ENCODE measurements at regions not wholly inside any gene's neighbourhood (a gene's known extent, or its start where the extent isn't known, plus 50 kb on each side); places are given as distances from the start of the nearest gene placed in this dataset. TPM values are rescaled to one million over a fixed set of nuclear protein-coding genes. Genes with fewer than 3 reads are reported as not detected.
"Not testable (repeated sequence)": the region's sequence is repeated elsewhere in the genome, so short reads cannot be mapped to it uniquely, and the experiment has no call there.

DNA sequence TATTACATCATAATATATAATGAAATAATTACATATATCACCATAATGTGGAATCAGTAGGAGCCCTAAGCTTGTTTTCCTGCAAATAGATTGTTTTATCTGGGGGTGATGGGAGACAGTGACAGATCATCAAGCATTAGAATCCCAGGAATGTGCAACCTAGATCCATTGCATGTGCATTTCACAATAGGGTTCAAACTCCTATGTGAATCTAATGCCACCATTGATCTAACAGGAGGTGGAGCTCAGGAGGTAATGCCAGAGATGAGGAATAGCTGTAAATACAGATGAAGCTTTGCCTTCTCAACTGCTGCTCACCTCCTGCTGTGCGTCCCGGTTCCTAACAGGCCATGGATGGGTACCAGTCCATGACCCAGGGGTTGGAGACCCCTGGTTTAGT, 63.8 kb upstream of the CHORDC1 start:
- H3K27me3 Mint-ChIP-seq (ENCODE audit: unreplicated experiment) = no peaks in the 10 kb centered on the region
- H3K4me1 Mint-ChIP-seq (ENCODE audit: unreplicated experiment) = no peaks in the 10 kb centered on the region
- H3K36me3 Mint-ChIP-seq (ENCODE audit: low read depth, unreplicated experiment) = no peaks in the 10 kb centered on the region
- H3K27ac Mint-ChIP-seq (ENCODE audit: unreplicated experiment) = no peak overlapping the region
- DNase-seq (ENCODE audit: low spot score) = no peak
- TF ChIP-seq CTCF (IDR thresholded peaks at IDR 0.05; ENCODE audit: unreplicated experiment) = no peak
- no peak overlapping the region for H3K4me3 Mint-ChIP-seq (ENCODE audit: unreplicated experiment)
- H3K9me3 Mint-ChIP-seq (ENCODE audit: unreplicated experiment) = no peaks in the 10 kb centered on the region

DNA sequence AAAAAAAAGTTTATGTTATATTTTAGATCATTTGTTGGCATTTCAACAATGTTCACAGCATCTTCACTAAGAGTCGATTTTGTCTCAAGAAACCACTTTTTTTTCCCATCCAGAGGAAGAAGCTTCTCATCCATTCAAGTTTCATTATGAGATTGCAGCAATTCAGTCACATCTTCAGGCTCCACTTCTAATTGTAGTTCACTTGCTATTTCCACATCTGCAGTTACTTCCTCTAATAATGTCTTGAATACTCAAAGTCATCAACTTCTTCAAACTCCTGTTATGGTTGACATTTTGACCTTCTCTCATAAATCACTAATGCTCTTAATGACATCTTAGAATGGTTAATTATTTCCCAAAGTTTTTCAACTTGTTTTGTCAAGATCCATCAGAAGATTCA, 61.3 kb upstream of the CHORDC1 start:
- Mint-ChIP-seq H3K9me3 (ENCODE audit: unreplicated experiment) (no peaks in the 10 kb centered on the region), H3K27ac (ENCODE audit: unreplicated experiment) (no peak overlapping the region), H3K36me3 (ENCODE audit: low read depth, unreplicated experiment) (no peaks in the 10 kb centered on the region), H3K4me1 (ENCODE audit: unreplicated experiment) (no peaks in the 10 kb centered on the region), H3K27me3 (ENCODE audit: unreplicated experiment) (peaks cover 1% of the 10 kb centered on the region), H3K4me3 (ENCODE audit: unreplicated experiment) (no peak overlapping the region)
- no peak for TF ChIP-seq CTCF (IDR thresholded peaks at IDR 0.05; ENCODE audit: unreplicated experiment)
- DNase-seq (ENCODE audit: low spot score) = no peak

DNA sequence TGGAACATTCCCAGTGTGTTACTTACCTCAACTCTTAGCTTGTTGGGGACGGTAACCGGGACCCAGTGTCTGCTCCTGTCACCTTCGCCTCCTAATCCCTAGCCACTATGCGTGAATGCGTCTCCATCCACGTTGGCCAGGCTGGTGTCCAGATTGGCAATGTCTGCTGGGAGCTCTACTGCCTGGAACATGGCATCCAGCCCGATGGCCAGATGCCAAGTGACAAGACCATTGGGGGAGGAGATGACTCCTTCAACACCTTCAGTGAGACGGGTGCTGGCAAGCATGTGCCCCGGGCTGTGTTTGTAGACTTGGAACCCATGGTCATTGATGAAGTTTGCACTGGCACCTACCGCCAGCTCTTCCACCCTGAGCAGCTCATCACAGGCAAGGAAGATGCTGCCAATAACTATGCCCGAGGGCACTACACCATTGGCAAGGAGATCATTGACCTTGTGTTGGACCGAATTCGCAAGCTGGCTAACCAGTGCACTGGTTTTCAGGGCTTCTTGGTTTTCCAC, 59.8 kb upstream of the CHORDC1 start:
- not testable (repeated sequence) for H3K4me1 Mint-ChIP-seq (ENCODE audit: unreplicated experiment); H3K27ac Mint-ChIP-seq (ENCODE audit: unreplicated experiment); DNase-seq (ENCODE audit: low spot score); H3K27me3 Mint-ChIP-seq (ENCODE audit: unreplicated experiment); H3K9me3 Mint-ChIP-seq (ENCODE audit: unreplicated experiment); H3K36me3 Mint-ChIP-seq (ENCODE audit: low read depth, unreplicated experiment); H3K4me3 Mint-ChIP-seq (ENCODE audit: unreplicated experiment)

DNA sequence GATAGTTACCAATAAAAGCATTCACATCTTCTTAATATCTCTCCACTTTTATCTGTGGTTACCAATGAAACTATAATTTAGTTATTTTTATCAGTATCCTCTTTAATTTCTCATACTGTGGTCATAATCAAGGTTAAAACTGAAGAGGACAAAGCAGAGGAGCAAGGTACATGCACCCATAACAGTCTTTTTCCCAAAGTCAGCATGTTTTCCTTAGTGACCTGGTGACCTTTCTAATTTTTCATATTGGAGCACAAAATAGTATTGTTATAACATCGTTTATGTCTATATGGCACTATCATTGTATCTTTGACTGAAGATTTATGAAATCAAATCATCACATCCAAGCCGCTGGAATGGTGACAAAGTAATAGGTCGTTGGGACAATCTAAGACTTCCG, 51.5 kb upstream of the CHORDC1 start:
- no peak for TF ChIP-seq CTCF (IDR thresholded peaks at IDR 0.05; ENCODE audit: unreplicated experiment)
- no peak for DNase-seq (ENCODE audit: low spot score)
- Mint-ChIP-seq H3K9me3 (ENCODE audit: unreplicated experiment) (peaks cover 3% of the 10 kb centered on the region), H3K4me1 (ENCODE audit: unreplicated experiment) (no peaks in the 10 kb centered on the region), H3K27me3 (ENCODE audit: unreplicated experiment) (no peaks in the 10 kb centered on the region), H3K27ac (ENCODE audit: unreplicated experiment) (no peak overlapping the region), H3K36me3 (ENCODE audit: low read depth, unreplicated experiment) (no peaks in the 10 kb centered on the region), H3K4me3 (ENCODE audit: unreplicated experiment) (no peak overlapping the region)

Small RNAs in the stretch of these regions (microRNA-seq; reads per million reads assigned to microRNA genes)
- gene MIR1261 (ENCODE audit: unreplicated experiment) (not detected), gene MIR4490 (ENCODE audit: unreplicated experiment) (not detected)
